Esophagus muscularis mucosa (tissue), 3 donors: ENCODE measurements at regions not wholly inside any gene's neighbourhood (a gene's known extent, or its start where the extent isn't known, plus 50 kb on each side); places are given as distances from the start of the nearest gene placed in this dataset.

Source experiments
- CTCF ChIP-seq, 3 experiments: fragments of 200-600 bp in 2 of 3; fragments of 450-650 bp in 1 of 3; sonication (generic) in 2 of 3; IDR thresholded peaks; one replicate each; pipeline ENCODE4 v1.5.1; 2017 to 2019; ENCODE audit warnings: antibody characterized with exemption in 3 of 3, mild to moderate bottlenecking in 2 of 3, moderate library complexity in 1 of 3
- POLR2AphosphoS5 ChIP-seq, 2 donors: sonication (generic); formaldehyde crosslinking; IDR thresholded peaks; one replicate each; pipeline ENCODE4 v1.6.1; 2017; ENCODE audit warnings: antibody characterized with exemption in 2 of 2

GRCh38 chr1:91165033-91165654 is 143.3 kb upstream of the ZNF644 start:
- TF ChIP-seq POLR2AphosphoS5 (IDR thresholded peaks at IDR 0.05) (no peak), CTCF (IDR thresholded peaks at IDR 0.05) (peak; percentile 81 to 94 (median 90))
